Suppressor macrophage treated with lipopolysaccharide for 1 hour (primary cell): ENCODE measurements at regions not wholly inside any gene's neighbourhood (a gene's known extent, or its start where the extent isn't known, plus 50 kb on each side); places are given as distances from the start of the nearest gene placed in this dataset.

Experiments used
- DNase-seq, 3 donors: peaks; one replicate each; pipeline ENCODE4 v3.0.0-alpha.2; 2020 to 2022

- peak in 1 of 3 donors; percentile 24 for DNase-seq
These were observed 304.1 kb upstream of the HAND2 start for GRCh38 chr4:173834151-173834550.

- no peak for DNase-seq
These were observed 299.5 kb upstream of the HAND2 start for GRCh38 chr4:173829565-173829964.

- DNase-seq = no peak
These were observed 297.7 kb upstream of the HAND2 start for GRCh38 chr4:173827707-173828106.

GRCh38 chr4:173821876-173822275 lies 291.8 kb upstream of the HAND2 start:
- no peak for DNase-seq

- DNase-seq = no peak
These were observed 291.0 kb upstream of the HAND2 start for GRCh38 chr4:173821036-173821435.

GRCh38 chr4:173807347-173807746 lies 277.3 kb upstream of the HAND2 start:
- DNase-seq = no peak

- DNase-seq = no peak
These were observed 275.9 kb upstream of the HAND2 start for GRCh38 chr4:173805884-173806283.

GRCh38 chr4:173802662-173803022 lies 272.6 kb upstream of the HAND2 start:
- no peak for DNase-seq

- no peak for DNase-seq
These were observed 272.0 kb upstream of the HAND2 start for GRCh38 chr4:173801876-173802661.

GRCh38 chr4:173801361-173801760 lies 271.3 kb upstream of the HAND2 start:
- no peak for DNase-seq

- no peak for DNase-seq
These were observed 267.3 kb upstream of the HAND2 start for GRCh38 chr4:173797296-173797695.

GRCh38 chr4:173794662-173795061 lies 264.6 kb upstream of the HAND2 start:
- DNase-seq = no peak

GRCh38 chr4:173793937-173794510 lies 264.0 kb upstream of the HAND2 start:
- DNase-seq = no peak

- peak in 1 of 3 donors; percentile 12 for DNase-seq
These were observed 252.6 kb upstream of the HAND2 start for GRCh38 chr4:173782660-173783059.

- DNase-seq = no peak
These were observed 247.9 kb upstream of the HAND2 start for GRCh38 chr4:173777921-173778320.

- DNase-seq = no peak
These were observed 247.4 kb upstream of the HAND2 start for GRCh38 chr4:173777421-173777820.

GRCh38 chr4:173769568-173769967 lies 239.5 kb upstream of the HAND2 start:
- no peak for DNase-seq

GRCh38 chr4:173767650-173768049 lies 237.6 kb upstream of the HAND2 start:
- DNase-seq = no peak

GRCh38 chr4:173766171-173766600 lies 236.2 kb upstream of the HAND2 start:
- no peak for DNase-seq

GRCh38 chr4:173765751-173766150 lies 235.7 kb upstream of the HAND2 start:
- no peak for DNase-seq

- DNase-seq = no peak
These were observed 233.4 kb upstream of the HAND2 start for GRCh38 chr4:173763389-173763788.

GRCh38 chr4:173761938-173762337 lies 231.9 kb upstream of the HAND2 start:
- no peak for DNase-seq

GRCh38 chr4:173761236-173761635 lies 231.2 kb upstream of the HAND2 start:
- no peak for DNase-seq

- no peak for DNase-seq
These were observed 228.1 kb upstream of the HAND2 start for GRCh38 chr4:173758132-173758531.

- DNase-seq = no peak
These were observed 223.4 kb upstream of the HAND2 start for GRCh38 chr4:173753408-173753807.
